GM18502 (cell line): ENCODE measurements at regions not wholly inside any gene's neighbourhood (a gene's known extent, or its start where the extent isn't known, plus 50 kb on each side); places are given as distances from the start of the nearest gene placed in this dataset.
"Not testable (repeated sequence)": the region's sequence is repeated elsewhere in the genome, so short reads cannot be mapped to it uniquely, and the experiment has no call there.

Experiments used
- ATAC-seq: cut with Tn5 transposase; IDR thresholded peaks from one replicate; pipeline ENCODE4 v1.9.1; 2021; ENCODE audit warnings: mild to moderate bottlenecking; ENCODE audit not compliant: unreplicated experiment, poor library complexity

DNA sequence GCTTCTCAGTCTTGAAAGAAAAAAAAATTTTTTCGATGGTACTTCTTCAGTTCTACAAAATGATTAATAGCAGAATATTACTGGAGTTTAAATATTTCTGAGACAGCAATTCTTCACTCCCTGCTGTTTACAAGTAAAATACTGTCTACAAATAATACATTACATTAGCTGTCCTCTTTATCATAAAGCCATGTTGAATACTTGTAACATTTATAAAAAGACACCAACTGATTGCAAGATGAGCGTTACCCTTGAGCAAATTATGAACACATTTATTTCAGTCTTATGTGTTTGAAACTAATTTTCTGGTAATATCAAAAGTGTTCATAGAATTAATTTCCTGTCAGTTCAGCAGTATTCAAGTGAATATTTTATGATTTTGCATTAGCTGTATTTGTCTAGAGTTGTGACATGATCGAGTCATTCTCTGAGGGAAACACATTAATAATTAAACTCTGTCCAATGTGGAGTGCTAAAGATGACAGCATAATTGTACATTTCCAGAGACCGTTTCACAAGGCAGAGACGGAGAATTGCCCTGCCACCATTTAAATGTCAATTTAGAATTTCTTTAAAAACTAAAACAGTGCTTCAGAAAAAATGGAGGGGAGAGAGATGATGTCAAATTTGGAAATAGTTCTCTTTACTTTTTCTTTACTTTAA, 1359.0 kb upstream of the ADGRL4 start:
- ATAC-seq = no peak

DNA sequence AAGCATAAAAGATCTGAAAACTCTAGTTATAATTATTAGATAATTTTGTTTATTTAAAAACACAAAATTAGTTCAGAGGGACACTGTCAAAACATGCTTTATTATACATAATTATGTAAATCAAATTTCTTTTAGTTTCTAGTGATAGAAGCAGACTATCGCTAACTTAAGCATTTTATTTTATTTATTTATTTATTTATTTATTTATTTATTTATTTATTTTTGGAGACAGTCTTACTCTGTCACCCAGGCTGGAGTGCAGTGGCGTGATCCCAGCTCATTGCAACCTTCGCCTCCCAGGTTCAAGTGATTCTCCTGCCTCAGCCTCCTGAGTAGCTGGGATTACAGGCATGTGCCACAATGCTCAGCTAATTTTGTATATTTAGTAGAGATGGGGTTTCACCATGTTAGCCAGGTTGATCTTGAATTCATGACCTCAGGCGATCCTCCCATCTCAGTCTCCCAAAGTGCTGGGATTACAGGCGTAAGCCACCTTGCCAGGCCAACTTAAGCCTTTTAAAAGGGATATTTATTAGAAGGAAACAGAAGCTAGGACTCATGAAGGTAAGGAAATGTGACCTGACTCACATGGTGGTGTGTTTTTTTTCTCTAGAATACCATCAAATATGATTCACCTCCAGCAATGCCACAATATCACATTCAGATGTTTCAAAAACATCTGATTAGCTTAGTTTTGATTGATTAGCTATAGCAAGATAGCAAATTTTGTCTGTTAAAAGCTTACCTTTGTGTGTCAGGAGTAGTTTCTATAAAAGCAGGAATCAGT, 1357.4 kb upstream of the ADGRL4 start:
- ATAC-seq = no peak

DNA sequence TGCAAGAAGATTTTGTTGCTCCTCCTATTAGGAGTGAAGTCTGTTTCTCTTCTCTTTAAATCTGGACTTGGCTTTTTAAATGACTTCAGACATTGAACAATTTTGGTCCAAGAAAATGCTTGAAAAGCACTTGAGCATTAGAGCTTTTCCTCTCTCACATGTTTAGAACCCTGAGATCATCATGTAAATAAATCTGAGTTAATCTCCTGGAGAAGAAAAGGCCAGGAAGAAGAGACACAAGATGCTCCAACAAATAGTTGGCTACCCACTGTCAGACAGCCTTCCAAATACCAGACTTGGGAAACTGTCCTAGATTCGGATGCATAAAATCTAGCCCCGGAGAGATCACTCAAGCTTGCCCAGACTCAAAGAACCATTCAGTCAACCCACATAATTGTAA, 1353.1 kb upstream of the ADGRL4 start:
- no peak for ATAC-seq

DNA sequence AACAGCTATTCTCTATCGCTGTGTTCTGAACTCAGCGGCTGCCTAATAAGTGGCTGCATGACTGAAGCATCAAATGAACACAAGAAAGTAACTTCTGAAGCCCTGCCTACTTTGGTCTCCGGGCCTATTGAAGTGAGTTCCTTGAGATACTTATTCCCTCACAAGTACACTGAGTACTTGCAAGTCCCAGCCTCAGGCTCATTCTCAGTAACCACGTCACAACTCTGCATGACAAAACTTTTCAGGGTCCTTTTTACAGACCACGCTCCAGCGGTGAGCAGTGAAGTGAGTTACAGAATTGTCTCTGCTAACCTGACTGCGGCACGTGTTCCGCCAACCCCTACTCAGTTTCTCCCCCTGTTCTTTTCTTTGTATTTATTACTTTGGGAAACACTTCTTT, 1342.7 kb upstream of the ADGRL4 start:
- no peak for ATAC-seq

DNA sequence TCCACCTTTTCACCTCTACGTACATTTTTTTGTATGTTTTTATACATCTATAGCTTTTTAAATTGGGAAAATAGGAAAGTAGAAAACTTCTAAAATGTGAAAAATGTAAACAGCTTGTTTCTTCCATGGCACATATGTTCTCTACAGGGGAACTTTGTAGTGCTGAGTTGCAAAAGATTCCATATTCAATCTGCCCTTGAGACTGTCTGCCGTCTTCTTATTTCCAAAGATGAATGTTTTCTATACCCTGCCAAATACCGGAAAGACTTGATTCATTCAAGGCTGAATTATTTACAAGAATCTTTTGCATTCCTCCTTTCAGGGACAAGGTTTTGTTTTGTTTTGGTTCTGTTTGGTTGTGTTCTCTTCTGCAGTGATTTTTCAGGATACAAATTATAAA, 1334.5 kb upstream of the ADGRL4 start:
- no peak for ATAC-seq

DNA sequence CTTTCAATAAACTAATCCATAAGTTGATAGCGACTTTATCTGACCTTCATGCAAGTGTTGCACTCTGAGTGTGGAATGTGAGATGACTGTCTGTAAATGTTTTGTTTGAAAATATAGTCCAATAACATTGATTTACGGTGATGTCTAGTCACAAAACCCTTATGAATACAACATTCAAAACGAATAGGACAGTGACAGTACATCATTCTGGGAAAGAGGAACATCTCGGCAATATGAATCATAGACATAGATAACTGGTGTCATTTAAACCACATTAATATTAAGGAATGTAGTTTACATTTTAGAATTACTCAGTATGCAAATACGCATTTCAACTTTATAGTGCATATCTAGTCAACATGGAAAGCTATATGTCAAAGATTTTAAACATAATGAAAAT, 1311.6 kb upstream of the ADGRL4 start:
- no peak for ATAC-seq

DNA sequence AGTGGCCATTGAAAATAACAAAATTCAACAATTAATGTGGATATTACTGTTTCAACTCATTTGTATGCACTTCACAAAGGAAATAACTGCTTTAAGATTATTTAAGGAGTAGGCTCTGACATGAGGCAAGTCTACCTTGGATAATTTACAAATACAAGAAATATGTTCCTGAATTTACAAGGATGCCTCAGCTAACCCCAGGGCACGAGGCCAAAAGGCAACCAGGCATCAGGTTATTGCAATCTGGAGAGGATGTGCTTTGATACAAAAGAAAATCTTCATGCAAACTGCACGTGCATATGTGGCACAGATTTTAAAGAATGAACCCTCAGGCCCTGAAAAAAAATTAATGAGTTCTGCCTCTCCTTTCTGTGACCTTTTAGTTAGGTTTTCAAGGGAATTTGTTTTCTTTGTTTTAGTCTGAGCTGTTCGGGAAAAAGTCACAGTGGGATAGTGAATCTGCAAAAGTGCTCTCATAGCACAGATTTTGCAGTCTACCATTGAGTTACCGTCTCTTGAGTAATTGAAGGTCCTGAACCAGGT, 1304.2 kb upstream of the ADGRL4 start:
- ATAC-seq = no peak

DNA sequence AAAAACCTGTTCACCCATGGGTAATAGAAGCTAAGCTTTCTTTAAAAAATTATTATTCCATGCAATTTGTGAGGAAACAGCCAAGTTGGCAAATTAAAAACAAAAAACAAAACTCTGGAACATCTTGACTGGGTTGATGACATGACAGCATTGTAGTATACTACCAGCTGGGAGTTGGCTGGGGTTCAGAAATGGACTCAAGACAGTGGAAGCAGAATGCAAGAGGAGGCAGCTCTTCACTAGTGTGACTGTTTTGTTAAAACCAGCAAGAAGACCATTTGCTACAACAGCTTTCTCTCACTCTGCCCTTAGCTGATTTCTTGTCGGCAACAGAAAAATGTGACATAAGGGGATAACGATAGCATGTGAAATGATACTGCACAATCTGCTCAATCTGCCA, 1298.9 kb upstream of the ADGRL4 start:
- no peak for ATAC-seq

DNA sequence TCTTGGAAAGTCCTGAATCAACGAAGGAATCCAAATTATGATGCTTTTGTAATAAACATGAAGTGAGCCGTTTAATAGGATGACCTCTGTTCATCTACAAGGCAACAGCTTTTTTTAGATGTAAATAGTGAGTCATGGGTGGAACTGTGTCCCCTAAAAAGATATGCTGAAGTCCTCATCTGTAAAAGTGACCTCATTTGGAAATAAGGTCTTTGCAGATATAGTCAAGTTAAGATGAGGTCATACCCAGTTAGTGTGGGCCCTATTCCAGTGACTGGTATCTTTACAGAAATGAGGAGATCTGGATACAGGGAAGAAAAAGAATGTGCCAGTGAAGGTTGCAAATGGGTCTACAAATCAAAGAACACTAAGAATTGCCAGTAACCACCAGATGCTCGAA, 1287.3 kb upstream of the ADGRL4 start:
- ATAC-seq = no peak

DNA sequence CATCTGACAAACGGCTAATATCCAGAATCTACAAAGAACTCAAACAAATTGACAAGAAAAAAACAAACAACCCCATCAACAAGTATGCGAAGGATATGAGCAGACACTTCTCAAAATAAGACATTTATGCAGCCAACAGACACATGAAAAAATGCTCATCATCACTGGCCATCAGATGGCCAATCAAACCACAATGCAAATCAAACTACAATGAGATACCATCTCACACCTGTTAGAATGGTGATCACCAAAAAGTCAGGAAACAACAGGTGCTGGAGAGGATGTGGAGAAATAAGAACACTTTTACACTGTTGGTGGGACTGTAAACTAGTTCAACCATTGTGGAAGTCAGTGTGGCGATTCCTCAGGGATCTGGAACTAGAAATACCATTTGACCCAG, 1282.2 kb upstream of the ADGRL4 start:
- ATAC-seq = not testable (repeated sequence)

DNA sequence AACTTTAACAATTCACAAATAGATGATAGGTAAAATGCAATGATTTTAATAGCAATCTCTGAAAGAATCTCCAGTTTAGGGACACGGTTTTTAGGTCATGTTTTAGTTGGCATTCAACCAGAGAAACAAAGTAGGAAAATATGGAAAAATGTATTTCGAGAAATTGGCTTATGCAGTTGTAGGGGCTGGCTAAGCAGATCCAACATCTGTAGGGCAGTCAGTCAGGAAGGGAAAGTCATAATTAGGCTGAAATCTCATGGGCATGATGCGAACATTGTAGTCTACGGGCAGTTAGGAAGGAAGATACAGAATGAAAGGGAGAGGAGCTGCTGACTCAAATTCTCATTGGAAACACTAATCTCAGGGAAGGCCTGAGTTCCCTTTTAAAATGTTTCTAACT, 1276.0 kb upstream of the ADGRL4 start:
- no peak for ATAC-seq

DNA sequence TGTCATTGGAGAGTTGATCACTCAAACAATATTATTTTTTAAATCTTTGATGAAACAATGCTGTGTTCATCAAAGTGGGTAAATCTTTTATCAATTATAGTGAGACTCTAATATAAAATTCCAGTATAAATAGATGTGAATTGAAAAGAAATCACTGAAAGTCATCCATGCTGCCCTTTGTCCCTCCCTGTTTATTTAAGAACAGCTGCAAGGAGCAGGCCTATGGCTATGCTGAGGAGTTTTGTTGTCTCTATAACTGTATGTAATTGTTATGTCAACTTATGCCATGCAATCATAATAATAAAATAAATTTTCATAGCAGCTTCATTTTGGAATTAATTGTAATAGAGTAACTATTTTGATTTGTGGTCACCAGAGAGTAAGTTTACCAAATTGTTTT, 1272.4 kb upstream of the ADGRL4 start:
- no peak for ATAC-seq

DNA sequence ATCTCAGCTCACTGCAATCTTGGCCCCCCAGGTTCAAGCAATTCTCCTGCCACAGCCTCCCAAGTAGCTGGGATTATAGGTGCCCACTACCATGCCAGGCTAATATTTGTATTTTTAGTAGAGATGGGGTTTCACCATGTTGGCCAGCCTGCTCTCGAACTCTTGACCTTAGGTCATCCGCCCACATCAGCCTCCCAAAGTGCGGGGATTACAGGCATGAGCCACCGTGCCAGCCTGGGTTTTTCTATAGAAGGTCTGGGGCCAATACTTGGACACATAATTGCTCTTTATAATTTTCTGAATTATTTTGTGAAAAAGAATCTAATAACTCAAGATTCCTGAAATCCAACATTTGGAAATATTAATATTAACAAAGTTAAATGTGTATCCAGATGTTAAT, 1267.7 kb upstream of the ADGRL4 start:
- ATAC-seq = no peak

DNA sequence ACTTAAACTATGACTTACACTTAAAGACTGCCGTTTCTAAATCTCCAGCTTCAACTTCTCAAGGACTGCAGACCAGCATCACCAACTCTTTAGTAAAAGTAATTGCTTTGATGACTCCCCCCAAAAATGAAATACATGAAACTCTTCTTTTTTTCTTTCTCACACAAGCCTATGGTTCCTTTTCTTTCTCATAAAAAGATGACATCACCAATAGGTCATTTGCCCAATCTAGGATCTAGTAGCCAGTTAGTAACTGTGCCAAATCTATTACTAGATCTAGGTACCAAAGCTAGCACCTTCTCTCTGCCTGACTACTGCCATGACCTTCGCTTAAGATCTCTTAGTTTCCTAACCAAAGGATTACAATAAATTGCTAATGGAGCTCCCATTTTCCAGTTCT, 1266.0 kb upstream of the ADGRL4 start:
- ATAC-seq = no peak

DNA sequence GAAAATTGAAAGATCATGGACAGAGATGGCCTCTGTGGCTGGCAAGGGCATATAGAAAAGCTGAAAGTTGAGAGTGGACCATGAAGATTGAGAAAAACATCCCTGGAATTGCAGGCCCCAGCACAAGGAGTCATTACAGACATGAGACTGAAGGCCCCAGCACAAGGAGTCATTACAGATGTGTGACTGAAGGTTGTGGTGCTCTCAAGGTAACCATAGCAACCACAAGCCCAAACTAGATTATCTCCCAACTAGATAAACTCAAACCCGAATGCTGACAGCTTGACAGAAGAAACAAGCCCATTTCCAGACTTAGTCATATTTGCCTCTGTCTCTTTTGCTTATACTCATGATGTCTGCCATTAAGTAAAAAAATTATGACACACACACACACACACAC, 1252.1 kb upstream of the ADGRL4 start:
- no peak for ATAC-seq

DNA sequence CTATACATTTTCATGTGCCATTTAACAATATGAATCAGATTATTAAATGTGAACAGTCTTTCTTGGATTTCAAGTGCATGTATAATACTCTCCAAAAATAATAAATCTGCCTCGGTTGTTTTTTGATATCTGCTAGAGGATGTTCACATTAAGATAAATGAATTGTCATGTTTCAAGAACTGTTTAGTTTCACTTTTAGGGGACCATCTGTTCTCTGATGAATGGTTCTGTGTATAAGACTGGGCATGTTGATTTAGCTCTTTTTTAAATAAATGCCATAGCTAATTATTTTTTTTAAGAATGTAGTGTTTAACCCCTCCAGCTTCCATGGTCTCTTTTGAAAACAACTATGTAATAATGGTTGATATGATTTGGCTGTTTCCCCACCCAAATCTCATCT, 1245.1 kb upstream of the ADGRL4 start:
- ATAC-seq = no peak

DNA sequence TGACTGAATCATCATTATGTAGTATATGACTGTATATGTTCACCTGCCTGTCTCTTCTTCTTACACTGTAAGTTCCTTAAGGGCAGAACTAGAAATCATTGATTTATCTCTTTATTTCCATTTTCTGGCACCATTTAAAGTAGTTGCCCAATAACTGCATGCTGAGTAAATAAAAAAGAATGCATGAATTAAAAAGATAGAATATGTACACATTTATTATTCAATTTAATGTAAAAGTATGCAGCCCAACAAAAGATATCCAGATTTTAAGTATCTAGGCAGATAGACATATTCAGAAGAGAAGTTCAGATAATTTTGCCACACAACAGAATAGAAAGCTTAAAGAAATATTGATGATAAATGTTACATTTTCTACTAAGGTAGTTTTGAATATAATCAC, 1244.6 kb upstream of the ADGRL4 start:
- no peak for ATAC-seq

DNA sequence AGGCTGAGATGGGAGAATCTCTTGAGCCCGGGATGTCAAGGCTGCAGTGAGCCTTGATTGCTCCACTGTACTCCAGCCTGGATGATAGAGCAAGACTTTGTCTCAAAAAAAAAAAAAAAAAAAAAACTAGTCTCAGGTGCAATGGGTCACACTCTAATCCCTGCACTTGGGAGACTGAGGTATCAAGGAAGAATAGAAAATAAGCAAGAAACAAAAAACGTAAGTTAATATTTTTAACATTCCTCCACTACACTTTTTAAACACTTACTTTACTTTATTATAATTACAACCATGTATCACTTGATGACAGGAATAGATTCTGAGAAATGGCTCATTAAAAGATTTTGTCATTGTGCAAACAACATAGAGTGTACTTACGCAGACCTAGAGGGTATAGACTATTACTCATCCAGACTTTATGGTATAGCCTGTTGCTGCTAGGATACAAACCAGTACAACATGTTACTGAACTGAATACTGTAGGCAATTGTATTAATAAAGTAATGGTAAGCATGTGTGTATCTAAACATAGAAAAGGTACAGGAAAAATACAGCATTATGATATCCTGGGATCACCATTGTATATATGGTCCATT, 1244.1 kb upstream of the ADGRL4 start:
- no peak for ATAC-seq

DNA sequence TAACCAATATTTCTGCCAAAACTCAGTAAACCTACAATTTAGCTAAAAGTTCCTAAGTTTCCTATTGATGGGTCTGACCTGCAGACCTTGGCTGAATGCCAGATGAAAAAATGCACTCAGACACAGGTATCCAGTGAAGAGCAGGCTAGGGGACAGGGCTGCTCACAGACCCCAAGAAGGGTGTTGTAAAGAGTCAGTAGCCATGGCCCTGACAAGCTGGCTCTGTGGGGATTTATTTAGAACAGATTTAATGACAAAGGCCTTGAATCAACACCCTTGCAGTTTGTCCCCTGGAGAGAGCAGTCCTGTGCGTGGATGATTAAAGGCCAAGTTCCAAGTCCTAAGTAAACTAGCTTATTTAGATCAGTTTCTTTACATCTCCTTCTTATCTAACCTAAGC, 1243.2 kb upstream of the ADGRL4 start:
- no peak for ATAC-seq

DNA sequence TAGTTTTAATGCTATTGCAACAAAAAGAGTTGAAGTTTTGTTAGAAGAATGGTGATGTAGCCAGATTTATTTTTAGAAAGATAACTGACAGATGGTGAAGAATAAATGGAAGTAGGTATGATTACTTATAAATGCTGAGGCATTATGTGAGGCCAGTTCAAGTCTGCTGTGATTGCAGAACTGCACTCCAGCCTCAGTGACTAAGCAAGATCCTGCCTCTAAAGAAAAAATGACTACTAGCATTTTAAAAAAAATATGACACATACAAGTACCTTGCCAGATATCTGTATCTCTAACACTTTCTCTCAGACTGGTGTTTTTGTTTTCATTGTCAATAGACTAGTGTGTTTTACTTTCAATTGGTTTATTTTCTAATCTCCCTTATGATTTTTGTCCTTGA, 1242.4 kb upstream of the ADGRL4 start:
- no peak for ATAC-seq

DNA sequence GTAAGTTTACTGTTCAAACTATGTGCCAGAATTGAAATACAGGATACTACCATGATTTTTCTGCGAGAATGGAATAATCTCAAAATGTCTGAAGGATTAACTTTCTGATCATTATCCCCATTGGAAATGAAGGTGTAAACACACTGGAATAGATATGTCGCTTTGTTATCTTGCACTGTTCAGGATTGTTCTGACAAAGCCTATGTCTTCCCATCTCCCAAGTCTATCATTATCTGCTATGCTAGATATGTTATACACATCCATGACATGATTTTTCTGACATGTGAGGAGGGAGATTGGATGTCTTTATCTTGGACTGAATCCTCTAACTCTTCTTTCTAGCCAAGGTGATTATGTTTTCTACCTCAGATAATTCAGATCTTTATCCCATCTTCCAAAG, 1239.3 kb upstream of the ADGRL4 start:
- no peak for ATAC-seq

DNA sequence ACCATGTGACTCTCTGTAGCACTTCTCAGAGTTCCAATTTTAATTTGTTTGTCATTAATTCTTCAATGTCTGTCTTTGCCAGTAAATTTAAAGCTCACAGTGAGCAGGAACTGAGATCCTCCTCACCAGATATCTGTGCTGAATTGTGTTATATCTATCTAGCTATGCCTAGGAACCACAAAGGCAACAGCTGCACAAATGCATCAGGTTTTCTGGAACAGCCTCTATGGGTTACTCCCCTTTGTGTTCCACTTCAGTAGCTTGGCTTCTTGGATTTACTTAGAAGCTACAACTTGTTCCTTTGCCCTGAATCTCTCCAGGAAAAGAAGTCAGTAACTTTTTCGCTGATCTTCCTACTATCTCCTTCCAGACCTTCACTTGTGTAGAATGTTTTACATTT, 1237.8 kb upstream of the ADGRL4 start:
- ATAC-seq = no peak
